Activated naive CD8-positive, alpha-beta T cell treated with anti-CD3 and anti-CD28 coated beads, Interleukin-2, amount 50 U/mL, for 24 hours (primary cell): ENCODE measurements at regions not wholly inside any gene's neighbourhood (a gene's known extent, or its start where the extent isn't known, plus 50 kb on each side); places are given as distances from the start of the nearest gene placed in this dataset.

ENCODE experiments used
- ATAC-seq: fragments of 150-1000 bp; cut with Tn5 transposase; one replicate; pipeline ENCODE4 v1.10.0; 2021
- DNase-seq: peaks from one replicate; pipeline ENCODE4 v3.0.0; 2021
- H3K27ac Mint-ChIP-seq: one replicate; pipeline ENCODE4 v1.8.0; 2021; ENCODE audit warnings: mild to moderate bottlenecking, mixed read lengths
- H3K27me3 Mint-ChIP-seq: one replicate; pipeline ENCODE4 v1.8.0; 2021; ENCODE audit warnings: mixed read lengths
- H3K36me3 Mint-ChIP-seq: one replicate; pipeline ENCODE4 v1.8.0; 2021; ENCODE audit warnings: low read depth, mixed read lengths
- H3K4me1 Mint-ChIP-seq: one replicate; pipeline ENCODE4 v1.8.0; 2021; ENCODE audit warnings: mixed read lengths
- H3K4me3 Mint-ChIP-seq: one replicate; pipeline ENCODE4 v1.8.0; 2021; ENCODE audit warnings: mild to moderate bottlenecking, moderate library complexity, mixed read lengths
- H3K9me3 Mint-ChIP-seq: one replicate; pipeline ENCODE4 v1.8.0; 2021; ENCODE audit warnings: mixed read lengths

- H3K36me3 Mint-ChIP-seq: no peaks in the 10 kb centered on the region
- no peak for ATAC-seq
- peaks cover 7% of the 10 kb centered on the region for H3K9me3 Mint-ChIP-seq
Measured at GRCh38 chr4:137705171-137705783, 173.0 kb upstream of the PCDH18 start.

DNA sequence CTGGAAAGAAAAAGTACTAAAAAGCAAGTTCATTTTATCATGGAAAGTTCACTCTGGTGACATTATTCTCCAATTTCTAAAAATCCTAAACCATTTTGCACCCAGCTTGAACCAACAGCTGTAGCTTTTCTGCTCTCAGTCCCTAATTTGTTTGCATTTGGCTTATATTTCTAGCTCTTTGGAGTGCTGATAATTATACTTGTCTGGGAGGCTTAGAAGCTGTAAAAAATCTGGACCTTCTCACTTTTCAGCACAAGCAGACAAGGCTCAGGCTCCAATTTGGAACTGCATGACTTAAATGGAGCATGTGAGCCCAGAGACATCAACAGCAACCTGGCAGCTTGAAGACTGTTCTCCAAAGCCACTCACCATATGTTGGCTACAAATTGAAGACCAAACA, 170.9 kb upstream of the PCDH18 start:
- peaks cover 11% of the 10 kb centered on the region for H3K9me3 Mint-ChIP-seq
- no peaks in the 10 kb centered on the region for H3K27me3 Mint-ChIP-seq
- DNase-seq (no peak), ATAC-seq (no peak)
- no peak overlapping the region for H3K4me3 Mint-ChIP-seq
- no peaks in the 10 kb centered on the region for H3K4me1 Mint-ChIP-seq
- H3K27ac Mint-ChIP-seq: no peak overlapping the region
- no peaks in the 10 kb centered on the region for H3K36me3 Mint-ChIP-seq

More at GRCh38 chr4:137705171-137705783, 173.0 kb upstream of the PCDH18 start:
- Mint-ChIP-seq H3K4me3 (no peak overlapping the region), H3K27me3 (no peaks in the 10 kb centered on the region), H3K4me1 (no peaks in the 10 kb centered on the region), H3K27ac (no peak overlapping the region)
- no peak for DNase-seq

DNA sequence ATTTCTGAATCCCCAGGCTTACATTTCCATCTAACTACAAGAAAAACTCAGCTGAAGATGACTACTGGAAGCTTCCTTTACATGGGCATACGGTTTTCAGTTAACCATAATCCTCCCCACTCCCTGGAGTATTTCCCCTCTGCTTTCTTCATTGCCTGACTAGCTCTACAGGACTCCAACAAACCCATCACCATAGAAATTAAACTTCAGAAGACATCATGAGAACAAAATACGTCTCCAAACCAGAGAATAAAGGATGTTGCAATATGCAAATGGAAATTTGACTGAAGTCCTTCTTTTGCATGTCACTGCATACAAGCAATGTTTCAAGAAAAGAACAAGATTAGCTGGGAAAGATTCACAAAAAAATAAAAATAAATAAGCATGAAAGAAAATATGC, 170.2 kb upstream of the PCDH18 start:
- H3K9me3 Mint-ChIP-seq: peaks cover 8% of the 10 kb centered on the region
- H3K27me3 Mint-ChIP-seq: no peaks in the 10 kb centered on the region
- no peaks in the 10 kb centered on the region for H3K4me1 Mint-ChIP-seq
- H3K36me3 Mint-ChIP-seq: no peaks in the 10 kb centered on the region
- H3K27ac Mint-ChIP-seq: no peak overlapping the region
- no peak for ATAC-seq
- no peak overlapping the region for H3K4me3 Mint-ChIP-seq
- no peak for DNase-seq

DNA sequence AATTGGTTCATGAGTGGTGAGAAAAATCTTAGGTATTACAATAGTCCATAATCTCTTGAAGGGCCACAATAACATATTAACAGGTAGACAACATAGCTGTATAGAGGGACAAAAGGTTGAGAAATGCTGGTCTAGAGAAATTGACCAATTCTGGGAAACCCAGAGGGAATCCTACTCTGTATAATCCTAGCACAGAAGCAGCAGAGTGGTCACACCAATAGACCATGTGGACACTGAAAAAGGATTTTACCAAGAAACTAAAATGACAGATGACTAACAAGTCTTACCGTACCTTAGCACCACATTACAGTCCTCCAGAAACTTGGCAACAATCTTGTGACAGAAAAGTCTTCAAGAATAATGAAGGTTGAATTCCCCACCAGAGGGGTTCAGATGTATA, 169.1 kb upstream of the PCDH18 start:
- Mint-ChIP-seq H3K9me3 (peaks cover 4% of the 10 kb centered on the region), H3K36me3 (no peaks in the 10 kb centered on the region), H3K4me3 (no peak overlapping the region), H3K4me1 (no peaks in the 10 kb centered on the region), H3K27me3 (no peaks in the 10 kb centered on the region), H3K27ac (no peak overlapping the region)
- ATAC-seq: no peak
- DNase-seq: no peak

GRCh38 chr4:137700751-137701150, 168.5 kb upstream of the PCDH18 start:
- no peak for DNase-seq
- H3K4me3 Mint-ChIP-seq: no peak overlapping the region
- H3K4me1 Mint-ChIP-seq: no peaks in the 10 kb centered on the region
- H3K27ac Mint-ChIP-seq: no peak overlapping the region
- ATAC-seq: no peak
- H3K27me3 Mint-ChIP-seq: no peaks in the 10 kb centered on the region
- no peaks in the 10 kb centered on the region for H3K36me3 Mint-ChIP-seq
- peaks cover 4% of the 10 kb centered on the region for H3K9me3 Mint-ChIP-seq

DNA sequence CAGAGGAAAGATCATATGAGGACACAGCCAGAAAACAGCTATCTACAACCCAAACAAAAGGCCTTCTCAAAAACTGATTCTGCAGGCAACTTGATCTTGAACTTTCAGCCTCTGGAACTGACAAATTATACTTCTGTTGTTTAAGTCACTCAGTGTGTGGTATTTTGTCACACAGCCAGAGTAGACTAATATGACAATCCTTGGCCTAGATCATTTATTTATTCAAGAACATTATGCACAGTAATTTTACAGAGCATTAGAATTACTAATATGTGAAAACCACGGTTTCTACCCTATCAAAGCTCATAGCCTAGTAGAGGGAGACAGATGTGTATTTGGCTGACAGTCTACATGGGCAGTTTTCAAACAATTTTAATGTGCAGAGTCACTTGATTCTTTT, 167.8 kb upstream of the PCDH18 start:
- no peaks in the 10 kb centered on the region for H3K27me3 Mint-ChIP-seq
- DNase-seq (no peak), ATAC-seq (no peak)
- no peak overlapping the region for H3K27ac Mint-ChIP-seq
- H3K4me1 Mint-ChIP-seq: no peaks in the 10 kb centered on the region
- no peak overlapping the region for H3K4me3 Mint-ChIP-seq
- H3K9me3 Mint-ChIP-seq: peaks cover 7% of the 10 kb centered on the region
- H3K36me3 Mint-ChIP-seq: no peaks in the 10 kb centered on the region

DNA sequence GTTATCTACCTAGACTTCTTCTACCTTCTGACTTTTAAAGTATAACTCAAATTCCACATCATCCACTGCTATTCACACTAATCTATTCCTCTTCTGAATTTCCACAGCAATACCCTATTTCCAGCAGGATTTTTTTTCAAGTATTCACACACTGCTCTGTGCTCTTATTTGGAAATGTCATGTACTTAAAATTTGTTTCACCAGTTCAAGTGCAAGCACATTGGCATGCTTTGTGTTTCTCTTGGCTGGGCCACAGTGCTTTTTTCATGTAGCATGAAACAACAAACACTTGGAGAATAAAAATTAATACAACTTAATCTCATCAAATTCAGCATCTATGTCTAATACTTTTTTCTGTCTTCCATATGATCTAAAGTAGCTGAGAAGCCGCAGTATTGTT, 161.8 kb upstream of the PCDH18 start:
- ATAC-seq: no peak
- no peak overlapping the region for H3K4me3 Mint-ChIP-seq
- no peak overlapping the region for H3K27ac Mint-ChIP-seq

GRCh38 chr4:137693641-137694040, 161.3 kb upstream of the PCDH18 start:
- no peaks in the 10 kb centered on the region for H3K27me3 Mint-ChIP-seq
- no peak overlapping the region for H3K4me3 Mint-ChIP-seq
- no peak overlapping the region for H3K27ac Mint-ChIP-seq
- no peak for ATAC-seq
- no peaks in the 10 kb centered on the region for H3K4me1 Mint-ChIP-seq
- H3K9me3 Mint-ChIP-seq: peaks cover 9% of the 10 kb centered on the region
- H3K36me3 Mint-ChIP-seq: no peaks in the 10 kb centered on the region
- DNase-seq: no peak

More for the DNA sequence above, 161.8 kb upstream of the PCDH18 start:
- Mint-ChIP-seq H3K27me3 (no peaks in the 10 kb centered on the region), H3K9me3 (peaks cover 9% of the 10 kb centered on the region), H3K4me1 (no peaks in the 10 kb centered on the region), H3K36me3 (no peaks in the 10 kb centered on the region)
- no peak for DNase-seq

DNA sequence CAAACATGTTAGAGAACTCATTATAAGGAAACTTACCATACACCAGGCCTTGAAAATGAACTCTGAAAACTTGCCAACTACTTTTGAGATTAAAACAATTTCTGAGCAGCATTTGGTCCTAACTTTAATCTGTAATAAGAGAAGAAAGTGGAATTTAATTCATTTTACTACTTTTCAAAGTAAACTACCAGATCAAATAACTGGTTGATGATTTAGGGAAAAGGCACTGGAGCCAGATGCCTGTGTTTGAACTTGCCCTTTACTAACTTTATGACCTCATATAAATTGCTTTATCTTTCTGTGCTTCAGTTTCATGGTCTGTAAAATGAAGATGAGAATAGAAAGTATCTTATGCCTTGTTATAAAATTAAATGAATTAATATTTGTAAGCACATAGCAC, 159.9 kb upstream of the PCDH18 start:
- Mint-ChIP-seq H3K27me3 (no peaks in the 10 kb centered on the region), H3K27ac (no peak overlapping the region), H3K9me3 (peaks cover 9% of the 10 kb centered on the region), H3K4me1 (no peaks in the 10 kb centered on the region), H3K4me3 (no peak overlapping the region), H3K36me3 (no peaks in the 10 kb centered on the region)
- ATAC-seq (no peak), DNase-seq (no peak)

DNA sequence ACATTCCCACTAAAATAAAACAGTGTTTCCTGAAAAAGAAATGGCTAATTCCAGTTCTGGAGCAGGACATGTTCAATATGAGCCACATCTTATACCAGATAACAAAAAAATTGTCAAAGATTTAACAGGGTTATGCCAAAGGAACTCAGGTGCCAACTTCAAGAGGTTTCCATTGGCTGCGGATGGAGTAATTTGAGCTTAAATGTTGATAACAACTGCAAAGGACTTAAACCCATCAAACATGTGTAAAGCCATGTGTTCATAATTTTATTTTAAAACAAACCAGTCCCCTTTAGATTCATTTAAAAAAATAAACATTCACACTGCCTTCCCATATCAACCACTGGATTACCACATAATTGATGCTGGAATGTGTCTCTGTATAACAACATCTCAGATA, 156.4 kb upstream of the PCDH18 start:
- Mint-ChIP-seq H3K9me3 (peaks cover 6% of the 10 kb centered on the region), H3K4me1 (no peaks in the 10 kb centered on the region), H3K36me3 (no peaks in the 10 kb centered on the region), H3K27ac (no peak overlapping the region), H3K27me3 (no peaks in the 10 kb centered on the region), H3K4me3 (no peak overlapping the region)
- DNase-seq (no peak), ATAC-seq (no peak)

DNA sequence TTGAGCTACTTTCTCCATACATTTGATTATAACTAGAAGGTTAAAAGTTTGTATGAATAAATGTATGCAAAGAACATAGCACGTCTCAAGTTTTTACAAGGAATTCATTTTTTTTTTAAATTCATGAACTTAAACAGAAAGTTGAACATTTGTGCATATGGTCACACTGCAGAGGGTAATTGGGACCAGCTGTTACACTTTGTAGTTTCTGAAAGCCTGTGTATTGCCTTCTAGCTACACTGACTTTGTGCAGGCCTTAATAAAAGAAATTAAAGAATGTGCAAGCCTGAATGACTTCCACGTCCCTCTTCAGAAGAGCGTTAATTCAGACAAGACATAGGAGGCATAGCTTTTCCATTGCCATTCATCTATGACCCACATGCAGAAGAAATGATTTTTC, 153.1 kb upstream of the PCDH18 start:
- no peaks in the 10 kb centered on the region for H3K27me3 Mint-ChIP-seq
- no peaks in the 10 kb centered on the region for H3K36me3 Mint-ChIP-seq
- H3K4me3 Mint-ChIP-seq: no peak overlapping the region
- H3K9me3 Mint-ChIP-seq: peaks cover under 1% of the 10 kb centered on the region
- ATAC-seq (no peak), DNase-seq (no peak)
- H3K4me1 Mint-ChIP-seq: no peaks in the 10 kb centered on the region
- no peak overlapping the region for H3K27ac Mint-ChIP-seq

- ATAC-seq: no peak
- DNase-seq: no peak
- Mint-ChIP-seq H3K27me3 (no peaks in the 10 kb centered on the region), H3K27ac (no peak overlapping the region), H3K36me3 (no peaks in the 10 kb centered on the region), H3K4me1 (no peaks in the 10 kb centered on the region), H3K9me3 (peaks cover 5% of the 10 kb centered on the region), H3K4me3 (no peak overlapping the region)
Measured at GRCh38 chr4:137681081-137681480, 148.8 kb upstream of the PCDH18 start.

DNA sequence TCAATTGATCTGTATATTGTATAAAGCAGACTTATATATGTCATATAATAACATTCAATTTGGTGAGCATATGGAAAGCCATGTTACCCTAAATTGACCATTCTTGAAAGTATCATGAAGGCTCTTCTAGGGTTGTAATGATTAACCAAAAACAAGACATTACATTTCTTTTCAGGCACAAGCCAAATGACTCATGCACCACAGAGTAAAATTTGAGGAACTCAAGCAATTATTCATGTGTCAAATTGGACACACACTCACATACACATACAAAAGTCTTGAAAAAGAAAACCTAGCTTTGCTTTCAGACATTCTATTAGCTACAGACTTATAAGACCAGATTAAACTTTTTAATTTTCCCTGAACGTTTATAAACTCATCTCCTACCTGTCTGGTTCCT, 146.5 kb upstream of the PCDH18 start:
- Mint-ChIP-seq H3K4me1 (no peaks in the 10 kb centered on the region), H3K27me3 (no peaks in the 10 kb centered on the region), H3K4me3 (no peak overlapping the region), H3K27ac (no peak overlapping the region), H3K36me3 (no peaks in the 10 kb centered on the region), H3K9me3 (peaks cover 5% of the 10 kb centered on the region)
- no peak for DNase-seq
- no peak for ATAC-seq

DNA sequence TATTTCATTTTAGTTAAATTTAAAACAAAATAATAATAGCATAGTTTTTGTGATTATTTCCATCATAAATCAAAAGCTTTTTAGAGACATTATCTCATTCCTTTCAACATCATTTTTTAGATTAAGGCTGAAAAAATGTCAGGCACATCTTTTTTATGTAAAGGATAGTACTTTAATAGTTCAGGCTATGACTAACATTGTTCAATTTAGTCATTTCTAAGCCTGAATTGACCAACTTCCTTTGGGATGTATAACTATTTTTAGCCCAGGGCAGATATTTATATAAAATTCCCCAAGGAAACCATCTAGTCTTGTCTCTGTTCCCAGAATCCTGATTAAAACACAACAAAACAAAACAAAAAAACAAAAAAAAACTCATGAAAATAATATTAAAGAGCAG, 145.6 kb upstream of the PCDH18 start:
- no peak for DNase-seq
- Mint-ChIP-seq H3K27ac (no peak overlapping the region), H3K36me3 (no peaks in the 10 kb centered on the region), H3K27me3 (no peaks in the 10 kb centered on the region), H3K9me3 (peaks cover 5% of the 10 kb centered on the region), H3K4me1 (no peaks in the 10 kb centered on the region), H3K4me3 (no peak overlapping the region)
- no peak for ATAC-seq

DNA sequence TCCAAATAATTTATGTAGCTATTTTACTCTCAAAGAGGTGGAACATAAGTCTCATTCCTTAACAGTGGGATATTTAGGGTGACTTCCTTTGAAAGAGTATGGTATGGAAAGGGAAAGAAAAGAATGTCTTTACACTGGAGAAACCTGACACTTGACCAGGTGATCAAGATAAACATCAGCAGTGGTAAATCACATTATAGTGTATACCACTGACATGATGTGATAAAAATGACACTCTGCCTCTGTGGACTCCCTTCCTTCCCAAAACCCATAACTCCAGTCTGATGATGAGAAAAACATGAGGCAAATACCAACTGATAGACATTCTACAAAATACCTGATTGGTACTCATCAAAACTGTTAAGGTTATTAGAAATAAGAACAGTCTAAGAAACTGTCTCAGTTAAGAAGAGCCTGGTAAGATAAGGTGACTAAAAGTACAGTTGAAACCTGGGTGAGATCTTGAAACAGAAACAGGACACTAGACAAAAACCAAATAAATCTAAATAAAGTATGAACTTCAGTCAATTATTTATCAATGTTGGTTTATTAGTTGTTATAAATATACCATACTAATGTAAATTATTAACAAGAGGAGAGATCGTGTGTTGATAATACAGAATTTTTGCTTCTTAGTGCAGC, 144.2 kb upstream of the PCDH18 start:
- ATAC-seq: no peak
- no peaks in the 10 kb centered on the region for H3K4me1 Mint-ChIP-seq
- H3K36me3 Mint-ChIP-seq: no peaks in the 10 kb centered on the region
- no peaks in the 10 kb centered on the region for H3K27me3 Mint-ChIP-seq
- no peak overlapping the region for H3K4me3 Mint-ChIP-seq
- no peak overlapping the region for H3K27ac Mint-ChIP-seq
- no peak for DNase-seq
- peaks cover 5% of the 10 kb centered on the region for H3K9me3 Mint-ChIP-seq

DNA sequence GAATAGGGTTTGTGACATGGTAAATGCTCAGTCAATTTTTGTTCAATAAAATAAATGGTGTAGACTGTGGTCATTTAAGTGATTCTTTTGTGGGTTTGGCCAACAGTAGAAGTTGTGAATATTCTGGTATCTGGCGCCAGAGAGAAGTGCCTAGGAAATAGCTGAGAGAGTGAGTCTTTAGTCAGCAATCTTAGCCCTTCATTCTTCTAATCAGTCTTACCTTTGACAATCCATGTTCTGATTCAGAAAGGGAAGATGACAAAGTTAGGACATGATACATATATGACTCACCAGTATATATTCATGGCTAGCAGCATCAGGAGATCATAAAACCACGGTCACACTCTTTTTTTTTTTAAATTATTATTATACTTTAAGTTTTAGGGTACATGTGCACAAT, 141.8 kb upstream of the PCDH18 start:
- no peak for ATAC-seq
- H3K36me3 Mint-ChIP-seq: no peaks in the 10 kb centered on the region

More for the DNA sequence above, 141.8 kb upstream of the PCDH18 start:
- Mint-ChIP-seq H3K9me3 (peaks cover under 1% of the 10 kb centered on the region), H3K4me1 (no peaks in the 10 kb centered on the region), H3K4me3 (no peak overlapping the region), H3K27me3 (no peaks in the 10 kb centered on the region), H3K27ac (no peak overlapping the region)
- DNase-seq: no peak
